Activated T-cell treated with anti-CD3 and anti-CD28 coated beads, Interleukin-2, amount 50 U/mL, for 4 hours (primary cell): ENCODE measurements at regions not wholly inside any gene's neighbourhood (a gene's known extent, or its start where the extent isn't known, plus 50 kb on each side); places are given as distances from the start of the nearest gene placed in this dataset.
A peak's percentile ranks its signal among the peaks of the same experiment; 100 is the strongest.

Experiments used
- ATAC-seq, 2 donors: fragments of 200-7000 bp; cut with Tn5 transposase; one replicate each; pipeline ENCODE4 v1.10.0; 2021
- DNase-seq: peaks from one replicate; pipeline ENCODE4 v3.0.0-alpha.2; 2020
- H3K27me3 Mint-ChIP-seq: one replicate; pipeline ENCODE4 v1.8.0; 2021; ENCODE audit warnings: low read depth, mixed read lengths
- H3K36me3 Mint-ChIP-seq: one replicate; pipeline ENCODE4 v1.8.0; 2022; ENCODE audit warnings: mixed read lengths; ENCODE audit not compliant: insufficient read depth
- H3K4me1 Mint-ChIP-seq: one replicate; pipeline ENCODE4 v1.8.0; 2021; ENCODE audit warnings: low read depth, mixed read lengths
- H3K4me3 Mint-ChIP-seq: one replicate; pipeline ENCODE4 v1.8.0; 2021; ENCODE audit warnings: mild to moderate bottlenecking, moderate library complexity, mixed read lengths
- H3K9me3 Mint-ChIP-seq: one replicate; pipeline ENCODE4 v1.8.0; 2021; ENCODE audit warnings: mixed read lengths

- ATAC-seq: peak; percentile 76 to 77
- no peaks in the 10 kb centered on the region for H3K36me3 Mint-ChIP-seq
Observed at GRCh38 chr4:53929955-53930798, 134.2 kb downstream of the CHIC2 start.

GRCh38 chr4:53929311-53929710 is 135.1 kb downstream of the CHIC2 start:
- no peak overlapping the region for H3K4me3 Mint-ChIP-seq
- no peaks in the 10 kb centered on the region for H3K36me3 Mint-ChIP-seq
- no peak for DNase-seq
- H3K27me3 Mint-ChIP-seq: peaks cover 2% of the 10 kb centered on the region
- H3K9me3 Mint-ChIP-seq: no peaks in the 10 kb centered on the region
- no peak for ATAC-seq
- no peaks in the 10 kb centered on the region for H3K4me1 Mint-ChIP-seq

More at GRCh38 chr4:53929955-53930798, 134.2 kb downstream of the CHIC2 start:
- peak; percentile 44 for DNase-seq
- H3K27me3 Mint-ChIP-seq: peaks cover 2% of the 10 kb centered on the region
- H3K4me1 Mint-ChIP-seq: no peaks in the 10 kb centered on the region
- no peak overlapping the region for H3K4me3 Mint-ChIP-seq
- no peaks in the 10 kb centered on the region for H3K9me3 Mint-ChIP-seq

DNA sequence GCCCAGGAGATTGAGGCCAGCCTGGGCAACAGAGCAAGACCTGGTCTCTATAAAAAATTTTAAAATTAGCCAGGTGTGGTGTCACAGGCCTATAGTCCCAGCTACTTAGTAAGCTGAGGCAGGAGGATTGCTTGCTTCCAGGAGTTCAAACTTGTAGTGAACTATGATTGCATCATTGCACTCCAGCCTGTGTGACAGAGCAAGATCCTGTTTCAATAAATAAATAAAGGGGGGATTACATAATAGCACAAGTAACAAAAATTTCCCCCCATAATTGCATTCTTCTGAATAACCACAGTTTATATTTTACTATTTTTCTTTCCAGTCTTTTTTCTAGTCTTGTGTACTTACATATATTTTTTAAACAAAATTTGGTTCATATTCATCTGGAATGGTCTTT is 135.6 kb downstream of the CHIC2 start:
- no peak for DNase-seq
- no peak overlapping the region for H3K4me3 Mint-ChIP-seq
- H3K4me1 Mint-ChIP-seq: no peaks in the 10 kb centered on the region
- ATAC-seq: no peak
- H3K36me3 Mint-ChIP-seq: no peaks in the 10 kb centered on the region
- H3K9me3 Mint-ChIP-seq: no peaks in the 10 kb centered on the region
- peaks cover 2% of the 10 kb centered on the region for H3K27me3 Mint-ChIP-seq

DNA sequence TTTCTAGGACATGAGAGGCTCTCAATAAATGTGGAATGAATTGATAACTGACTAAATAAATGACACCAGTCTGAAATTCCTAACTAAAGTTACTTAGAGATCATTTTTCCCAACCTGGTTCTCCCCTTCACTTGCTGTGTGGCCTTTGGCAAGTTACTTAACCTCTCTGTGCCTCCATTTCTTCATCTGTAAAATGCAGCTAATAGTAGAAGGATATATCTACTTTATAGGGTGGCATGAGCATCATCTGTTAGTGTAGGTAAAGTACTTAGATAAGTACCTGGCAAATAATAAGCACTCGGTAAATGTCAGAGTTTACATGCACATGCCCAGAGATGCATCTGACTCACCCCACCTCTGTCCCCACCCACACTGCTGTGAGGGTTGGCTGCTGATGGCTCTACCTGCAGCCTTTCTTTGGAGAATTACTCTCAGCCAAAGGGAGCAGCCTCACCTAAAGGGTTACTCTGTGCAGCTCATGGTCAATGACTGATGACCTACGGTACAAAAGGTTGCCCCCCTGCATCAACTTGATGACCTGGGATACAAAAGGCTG is 139.3 kb downstream of the CHIC2 start:
- H3K9me3 Mint-ChIP-seq: no peaks in the 10 kb centered on the region
- no peaks in the 10 kb centered on the region for H3K27me3 Mint-ChIP-seq
- H3K4me1 Mint-ChIP-seq: no peaks in the 10 kb centered on the region
- no peak for DNase-seq
- no peak for ATAC-seq
- H3K4me3 Mint-ChIP-seq: no peak overlapping the region
- H3K36me3 Mint-ChIP-seq: no peaks in the 10 kb centered on the region

DNA sequence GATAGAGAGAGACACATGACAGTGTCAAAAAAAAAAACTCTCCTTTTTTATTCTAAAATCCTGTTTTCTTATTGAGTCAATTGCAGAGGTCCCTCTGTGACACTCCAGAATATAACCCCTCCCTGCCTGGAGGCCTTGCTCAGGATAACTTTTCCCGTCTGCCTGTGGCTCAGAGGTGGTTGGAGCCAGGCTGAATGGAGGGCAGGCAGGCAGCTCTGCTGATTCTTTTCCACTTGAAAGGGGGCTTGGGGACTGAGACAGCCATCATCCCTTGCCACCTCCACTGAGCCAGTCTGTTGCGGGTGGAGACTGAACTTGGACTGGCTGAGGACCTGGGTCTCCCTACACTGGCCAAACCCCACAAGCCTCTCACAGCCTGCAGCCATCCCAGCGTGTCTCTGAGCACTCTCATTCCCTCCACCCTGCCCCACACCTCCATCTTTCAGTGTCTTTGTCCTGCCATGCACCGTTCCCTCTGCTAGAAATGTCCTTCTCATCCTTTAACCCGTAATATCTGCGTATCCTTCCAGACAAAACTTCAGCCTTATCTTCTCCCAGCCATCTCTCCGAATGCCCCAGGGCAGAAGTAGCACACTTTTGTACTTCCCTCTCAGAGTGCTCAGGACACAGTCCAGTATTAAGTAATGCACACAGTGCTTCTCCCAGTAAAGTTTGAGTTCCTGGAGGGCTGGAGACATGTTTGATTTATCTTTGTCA is 139.9 kb downstream of the CHIC2 start:
- ATAC-seq: no peak

GRCh38 chr4:53923921-53924320 is 140.5 kb downstream of the CHIC2 start:
- Mint-ChIP-seq H3K4me3 (no peak overlapping the region), H3K27me3 (peaks cover under 1% of the 10 kb centered on the region), H3K4me1 (no peaks in the 10 kb centered on the region), H3K36me3 (no peaks in the 10 kb centered on the region), H3K9me3 (no peaks in the 10 kb centered on the region)
- ATAC-seq (no peak), DNase-seq (no peak)

More for the DNA sequence above, 139.9 kb downstream of the CHIC2 start:
- H3K4me1 Mint-ChIP-seq: no peaks in the 10 kb centered on the region
- no peaks in the 10 kb centered on the region for H3K36me3 Mint-ChIP-seq
- no peaks in the 10 kb centered on the region for H3K27me3 Mint-ChIP-seq
- no peak overlapping the region for H3K4me3 Mint-ChIP-seq
- H3K9me3 Mint-ChIP-seq: no peaks in the 10 kb centered on the region
- DNase-seq: no peak

- DNase-seq (no peak), ATAC-seq (no peak)
- Mint-ChIP-seq H3K4me1 (no peaks in the 10 kb centered on the region), H3K4me3 (no peak overlapping the region), H3K36me3 (no peaks in the 10 kb centered on the region), H3K27me3 (peaks cover 3% of the 10 kb centered on the region), H3K9me3 (no peaks in the 10 kb centered on the region)
Observed at GRCh38 chr4:53921856-53922255, 142.5 kb downstream of the CHIC2 start.

DNA sequence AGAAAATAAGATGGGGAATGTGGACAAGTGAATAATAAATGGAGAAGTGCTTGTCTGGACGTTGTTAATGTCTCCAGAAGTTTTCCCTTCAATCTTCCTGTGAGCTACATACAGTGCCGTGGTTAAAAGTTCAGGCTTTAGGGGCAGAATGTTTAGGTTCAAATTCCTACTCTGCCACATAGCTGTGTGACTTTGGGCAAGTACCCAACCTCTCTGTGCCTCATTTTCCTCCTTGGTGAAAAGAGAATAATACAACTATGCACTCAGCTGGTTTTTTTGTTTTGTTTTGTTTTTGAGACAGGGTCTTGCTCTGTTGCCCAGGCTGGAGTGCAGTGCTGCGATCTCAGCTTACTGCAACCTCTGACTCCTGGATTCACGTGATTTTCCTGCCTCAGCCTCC is 143.5 kb downstream of the CHIC2 start:
- Mint-ChIP-seq H3K27me3 (peaks cover 3% of the 10 kb centered on the region), H3K4me3 (no peak overlapping the region), H3K9me3 (no peaks in the 10 kb centered on the region), H3K4me1 (no peaks in the 10 kb centered on the region), H3K36me3 (no peaks in the 10 kb centered on the region)
- ATAC-seq (no peak), DNase-seq (no peak)

- peaks cover 3% of the 10 kb centered on the region for H3K27me3 Mint-ChIP-seq
- no peaks in the 10 kb centered on the region for H3K36me3 Mint-ChIP-seq
- no peak for DNase-seq
- no peak overlapping the region for H3K4me3 Mint-ChIP-seq
- H3K9me3 Mint-ChIP-seq: no peaks in the 10 kb centered on the region
- no peaks in the 10 kb centered on the region for H3K4me1 Mint-ChIP-seq
- peak in 1 of 2 donors; percentile 19 for ATAC-seq
Observed at GRCh38 chr4:53920116-53920515, 144.3 kb downstream of the CHIC2 start.

- H3K9me3 Mint-ChIP-seq: no peaks in the 10 kb centered on the region
- H3K27me3 Mint-ChIP-seq: peaks cover 3% of the 10 kb centered on the region
- ATAC-seq (no peak), DNase-seq (no peak)
- no peak overlapping the region for H3K4me3 Mint-ChIP-seq
- H3K36me3 Mint-ChIP-seq: no peaks in the 10 kb centered on the region
- H3K4me1 Mint-ChIP-seq: no peaks in the 10 kb centered on the region
Observed at GRCh38 chr4:53919535-53919934, 144.9 kb downstream of the CHIC2 start.

GRCh38 chr4:53917729-53918128 is 146.7 kb downstream of the CHIC2 start:
- DNase-seq: no peak
- ATAC-seq: peak; percentile 44 to 52
- Mint-ChIP-seq H3K36me3 (no peaks in the 10 kb centered on the region), H3K27me3 (peaks cover 3% of the 10 kb centered on the region), H3K4me3 (no peak overlapping the region), H3K9me3 (no peaks in the 10 kb centered on the region), H3K4me1 (no peaks in the 10 kb centered on the region)

DNA sequence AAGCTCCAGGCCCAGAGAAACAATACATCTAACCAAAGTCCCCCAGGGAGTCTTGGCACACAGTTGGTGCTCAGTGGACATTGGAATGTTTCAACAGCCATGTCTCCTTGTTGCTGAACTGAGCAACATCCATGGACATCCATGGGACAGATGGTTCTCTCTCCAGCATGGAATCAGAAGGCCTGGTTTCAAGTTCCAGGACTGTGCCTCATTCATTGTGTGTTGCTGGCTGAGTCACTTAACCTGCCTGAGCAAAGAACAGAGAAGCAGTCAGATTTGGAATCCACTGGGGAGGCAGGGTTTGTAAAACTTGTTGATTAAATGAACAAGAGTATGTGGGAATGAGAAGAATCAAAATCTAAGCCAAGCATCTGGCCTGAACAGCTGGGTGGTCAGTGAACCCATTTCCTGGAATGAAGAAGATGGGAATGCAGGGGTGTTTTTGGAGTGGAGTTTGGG is 147.9 kb downstream of the CHIC2 start:
- H3K27me3 Mint-ChIP-seq: peaks cover 3% of the 10 kb centered on the region
- no peak for DNase-seq
- H3K4me1 Mint-ChIP-seq: no peaks in the 10 kb centered on the region
- H3K4me3 Mint-ChIP-seq: no peak overlapping the region
- H3K9me3 Mint-ChIP-seq: no peaks in the 10 kb centered on the region
- no peaks in the 10 kb centered on the region for H3K36me3 Mint-ChIP-seq
- no peak for ATAC-seq

GRCh38 chr4:53914313-53915016 is 149.9 kb downstream of the CHIC2 start:
- Mint-ChIP-seq H3K4me1 (no peaks in the 10 kb centered on the region), H3K9me3 (no peaks in the 10 kb centered on the region), H3K36me3 (no peaks in the 10 kb centered on the region), H3K27me3 (peaks cover 6% of the 10 kb centered on the region), H3K4me3 (no peak overlapping the region)
- ATAC-seq (peak; percentile 21 to 39), DNase-seq (no peak)

DNA sequence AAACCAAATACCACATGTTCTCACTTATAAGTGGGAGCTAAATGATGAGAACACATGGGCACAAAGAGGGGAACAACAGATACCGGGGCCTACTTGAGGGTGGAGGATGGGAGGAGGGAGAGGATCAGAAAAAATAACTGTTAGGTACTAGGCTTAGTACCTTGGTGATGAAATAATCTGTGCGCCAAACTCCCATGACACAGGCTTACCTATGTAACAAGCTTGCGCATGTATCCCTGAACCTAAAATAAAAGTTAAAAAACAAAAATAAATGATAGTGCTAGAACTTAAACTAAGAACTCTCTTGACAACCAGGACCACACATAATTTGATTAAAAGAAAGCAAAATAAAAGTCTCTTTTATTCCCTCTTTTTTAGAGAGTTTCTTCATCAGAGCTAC is 150.6 kb downstream of the CHIC2 start:
- no peak overlapping the region for H3K4me3 Mint-ChIP-seq
- no peaks in the 10 kb centered on the region for H3K9me3 Mint-ChIP-seq
- no peaks in the 10 kb centered on the region for H3K4me1 Mint-ChIP-seq
- peaks cover 12% of the 10 kb centered on the region for H3K27me3 Mint-ChIP-seq
- ATAC-seq (no peak), DNase-seq (no peak)
- H3K36me3 Mint-ChIP-seq: no peaks in the 10 kb centered on the region
